Retina (tissue), 1 donor: ENCODE measurements at regions not wholly inside any gene's neighbourhood (a gene's known extent, or its start where the extent isn't known, plus 50 kb on each side); places are given as distances from the start of the nearest gene placed in this dataset.

Experiments
- DNase-seq: peaks from one replicate; pipeline ENCODE4 v3.0.0-alpha.2; 2016

DNA sequence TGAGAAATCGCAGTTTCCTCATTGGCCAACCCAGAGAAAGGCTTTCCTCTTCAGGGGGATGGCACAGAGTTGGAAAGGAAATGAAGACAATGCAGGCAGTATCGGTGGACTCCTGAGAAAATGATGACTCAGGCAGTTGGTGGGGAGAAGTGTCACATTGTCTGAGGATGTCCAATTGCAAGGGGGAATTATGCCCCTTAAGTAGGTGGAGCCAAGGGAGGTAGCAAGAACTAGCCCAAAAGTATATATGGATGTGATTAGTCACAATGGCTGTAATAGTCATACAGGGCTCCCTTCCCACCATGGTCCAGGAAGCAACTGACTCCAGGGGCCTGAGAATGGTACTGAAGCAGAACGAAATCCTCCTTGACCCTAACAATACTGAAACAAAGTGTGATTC, 58.3 kb upstream of the EGFR start:
- no peak for DNase-seq

DNA sequence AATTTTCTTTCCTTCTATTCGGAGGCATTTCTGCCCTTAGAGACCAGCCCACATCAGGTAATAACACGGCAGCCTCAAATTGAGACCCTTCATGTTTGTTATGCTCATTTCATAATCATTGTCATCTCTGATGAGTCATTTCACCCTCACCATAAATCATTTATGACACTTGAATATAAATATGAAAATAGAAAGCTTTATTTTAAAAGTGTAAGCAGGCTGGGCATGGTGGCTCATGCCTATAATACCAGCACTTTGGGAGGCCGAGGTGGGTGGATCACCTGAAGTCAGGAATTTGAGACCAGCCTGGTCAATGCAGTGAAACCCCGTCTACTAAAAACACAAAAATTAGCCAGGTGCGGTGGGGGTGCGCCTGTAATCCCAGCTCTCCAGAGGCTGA, 57.4 kb upstream of the EGFR start:
- no peak for DNase-seq

DNA sequence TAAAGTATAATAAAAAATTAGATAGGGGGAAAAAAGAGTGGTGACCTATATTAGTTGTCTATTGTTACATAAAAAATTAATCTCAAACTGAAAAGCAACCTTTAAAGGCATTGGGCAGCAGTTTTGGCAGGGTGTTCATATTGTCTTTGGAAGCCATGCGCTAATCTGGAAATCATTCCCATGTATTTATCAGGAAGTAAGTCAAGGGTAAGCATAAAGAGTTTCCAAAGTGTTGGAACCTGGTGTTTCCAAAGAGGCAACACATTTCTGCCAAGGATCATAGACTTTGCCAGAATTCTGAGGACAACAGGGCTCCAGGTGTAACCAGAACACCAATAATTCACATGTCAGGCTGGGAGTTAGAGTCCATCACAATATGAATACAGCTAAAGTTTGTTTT, 55.7 kb upstream of the EGFR start:
- no peak for DNase-seq

- no peak for DNase-seq
These were observed 54.7 kb upstream of the EGFR start for GRCh38 chr7:54964136-54964535.

DNA sequence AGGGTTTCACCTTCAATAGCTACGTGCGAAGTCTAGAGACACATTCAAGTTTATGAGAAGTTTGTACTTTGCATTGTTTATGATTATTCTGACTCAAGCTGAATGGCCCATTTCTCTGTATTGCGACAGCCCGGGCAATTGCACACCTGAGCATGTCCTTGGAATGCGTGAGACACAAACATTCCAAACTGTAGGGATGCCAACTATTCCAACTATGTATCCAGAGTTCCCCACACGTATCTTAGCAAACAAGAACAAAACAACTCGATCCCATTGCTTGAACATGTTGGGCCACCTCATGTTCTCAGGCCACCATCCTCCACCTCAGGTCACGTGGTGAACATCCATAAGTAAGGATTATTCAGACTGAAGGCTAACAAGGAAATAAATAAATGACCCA, 51.4 kb upstream of the EGFR start:
- no peak for DNase-seq

GRCh38 chr7:54968018-54968417, 50.8 kb upstream of the EGFR start:
- DNase-seq, result no peak
